Spleen (tissue), 11 donors: ENCODE measurements at regions not wholly inside any gene's neighbourhood (a gene's known extent, or its start where the extent isn't known, plus 50 kb on each side); places are given as distances from the start of the nearest gene placed in this dataset.

ENCODE experiments used
- DNase-seq: peaks from one replicate; pipeline ENCODE4 v3.0.0-alpha.2; 2020
- H3K27ac ChIP-seq, 8 donors: fragments of 200-600 bp; sonication (generic) in 7 of 8; 1 replicate in 4 of 8; 2 replicates in 4 of 8; pipeline versions ENCODE4 v1.5.0 to v1.8.0; 2016 to 2021; ENCODE audit warnings: inconsistent platforms in 4 of 8, mild to moderate bottlenecking in 4 of 8, moderate library complexity in 1 of 8
- H3K27me3 ChIP-seq, 7 donors: fragments of 200-600 bp; sonication (generic) in 6 of 7; replicated peaks in 1 of 7; 1 replicate in 4 of 7; 2 replicates in 3 of 7; pipeline versions ENCODE4 v1.5.0 to v1.8.0; 2016 to 2021; ENCODE audit warnings: inconsistent platforms in 3 of 7, mild to moderate bottlenecking in 1 of 7
- H3K36me3 ChIP-seq, 6 donors: fragments of 200-600 bp; sonication (generic) in 5 of 6; 1 replicate in 4 of 6; 2 replicates in 2 of 6; pipeline versions ENCODE4 v1.5.0 to v1.8.0; 2016 to 2021; ENCODE audit warnings: inconsistent platforms in 2 of 6
- H3K4me1 ChIP-seq, 6 donors: fragments of 200-600 bp; sonication (generic) in 5 of 6; 1 replicate in 3 of 6; 2 replicates in 3 of 6; pipeline versions ENCODE4 v1.5.0 to v1.8.0; 2016 to 2021; ENCODE audit warnings: inconsistent platforms in 3 of 6
- H3K4me3 ChIP-seq, 8 donors: fragments of 200-600 bp; sonication (generic) in 7 of 8; 1 replicate in 4 of 8; 2 replicates in 4 of 8; pipeline versions ENCODE4 v1.5.0 to v1.8.0; 2016 to 2021; ENCODE audit warnings: inconsistent platforms in 4 of 8, mild to moderate bottlenecking in 4 of 8, moderate library complexity in 2 of 8
- H3K9me3 ChIP-seq, 8 donors: fragments of 200-600 bp; sonication (generic) in 7 of 8; 1 replicate in 4 of 8; 2 replicates in 4 of 8; pipeline versions ENCODE4 v1.5.0 to v1.8.0; 2016 to 2021; ENCODE audit warnings: inconsistent platforms in 4 of 8
- POLR2A ChIP-seq, 3 donors: fragments of 450-650 bp; IDR thresholded peaks; one replicate each; pipeline ENCODE4 v1.5.1; 2017; ENCODE audit warnings: antibody characterized with exemption in 3 of 3, mild to moderate bottlenecking in 1 of 3
- POLR2AphosphoS5 ChIP-seq, 3 donors: sonication (generic); formaldehyde crosslinking; IDR thresholded peaks; one replicate each; pipeline ENCODE4 v1.5.1; 2017; ENCODE audit warnings: antibody characterized with exemption in 3 of 3
- WGBS, 5 donors: extraction: QIAGEN DNeasy Blood & Tissue Kit in 3 of 5; methylation state at CpG; one replicate each; pipeline versions ENCODE4 v1.1.5 to v1.1.7; 2013 to 2018; 5-methylcytosine and 5-hydroxymethylcytosine counted together
- intact Hi-C: fragments of 100-400 bp; cut with DNase I; formaldehyde crosslinking; loops from one replicate; pipeline ENCODE4 v1.15.0; 2023; ENCODE audit warnings: low total_unique reads
- TF ChIP-seq, protein P1 (sequence below), 11 experiments: fragments of 200-600 bp in 7 of 11; fragments of 450-650 bp in 4 of 11; sonication (generic) in 4 of 11; IDR thresholded peaks in 8 of 11; conservative IDR thresholded peaks in 3 of 11; 1 replicate in 7 of 11; 2 replicates in 4 of 11; pipeline versions ENCODE4 v1.4.0 to v1.8.0; 2016 to 2021; ENCODE audit warnings: antibody characterized with exemption in 11 of 11, inconsistent platforms in 4 of 11, mild to moderate bottlenecking in 1 of 11
- donor health status: healthy with polysubstance abuse.
- donor health status: DM: no; HTN: no; CAD: no; lungs with moderate emphysema.
- donor health status: DM: no; HTN: no; CAD: no.
- donor health status: Bipolar disorder and iron deficiency.
- donor health status: healthy.
- donor health status: DM: no; HTN: no; CAD: no.
- donor health status: DM: yes; HTN: yes; CAD: no.

DNA sequence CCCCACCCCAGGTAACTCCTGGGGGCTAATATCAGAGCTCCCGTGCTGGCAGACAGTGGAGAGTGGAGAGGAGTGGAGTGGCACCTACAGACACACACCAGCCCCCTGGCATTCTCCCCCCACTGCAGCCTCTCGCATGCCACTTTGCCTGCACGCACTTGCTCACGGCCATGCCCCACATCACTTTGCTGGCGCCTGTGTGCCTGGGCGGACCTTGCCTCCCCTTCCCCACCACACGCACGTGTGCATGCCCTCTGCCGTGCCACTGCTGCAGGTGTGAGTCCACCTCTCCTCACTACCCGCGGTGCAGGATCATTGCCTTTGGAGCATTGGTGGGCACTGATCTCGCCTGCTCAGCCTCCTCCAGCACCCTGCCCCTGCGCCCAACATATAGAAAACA lies 72.6 kb upstream of the DOK6 start:
- intact Hi-C loops: no loop called here
- Histone ChIP-seq H3K27ac (no peak overlapping the region), H3K9me3 (peaks cover 0 to 9% (median 0%) of the 10 kb centered on the region in 8 donors), H3K4me1 (no peaks in the 10 kb centered on the region), H3K27me3 (no peaks in the 10 kb centered on the region), H3K4me3 (no peak overlapping the region), H3K36me3 (no peaks in the 10 kb centered on the region)
- no peak for TF ChIP-seq POLR2AphosphoS5 (IDR thresholded peaks at IDR 0.05)
- TF ChIP-seq, protein P1, sequence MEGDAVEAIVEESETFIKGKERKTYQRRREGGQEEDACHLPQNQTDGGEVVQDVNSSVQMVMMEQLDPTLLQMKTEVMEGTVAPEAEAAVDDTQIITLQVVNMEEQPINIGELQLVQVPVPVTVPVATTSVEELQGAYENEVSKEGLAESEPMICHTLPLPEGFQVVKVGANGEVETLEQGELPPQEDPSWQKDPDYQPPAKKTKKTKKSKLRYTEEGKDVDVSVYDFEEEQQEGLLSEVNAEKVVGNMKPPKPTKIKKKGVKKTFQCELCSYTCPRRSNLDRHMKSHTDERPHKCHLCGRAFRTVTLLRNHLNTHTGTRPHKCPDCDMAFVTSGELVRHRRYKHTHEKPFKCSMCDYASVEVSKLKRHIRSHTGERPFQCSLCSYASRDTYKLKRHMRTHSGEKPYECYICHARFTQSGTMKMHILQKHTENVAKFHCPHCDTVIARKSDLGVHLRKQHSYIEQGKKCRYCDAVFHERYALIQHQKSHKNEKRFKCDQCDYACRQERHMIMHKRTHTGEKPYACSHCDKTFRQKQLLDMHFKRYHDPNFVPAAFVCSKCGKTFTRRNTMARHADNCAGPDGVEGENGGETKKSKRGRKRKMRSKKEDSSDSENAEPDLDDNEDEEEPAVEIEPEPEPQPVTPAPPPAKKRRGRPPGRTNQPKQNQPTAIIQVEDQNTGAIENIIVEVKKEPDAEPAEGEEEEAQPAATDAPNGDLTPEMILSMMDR (IDR thresholded peaks at IDR 0.05 in 8 of 11, conservative IDR thresholded peaks at IDR 0.05 in 3 of 11): no peak
- no peak for TF ChIP-seq POLR2A (IDR thresholded peaks at IDR 0.05)
- peak; percentile 59 for DNase-seq
- WGBS, 5 donors: 84 to 94% (median 91%) methylated on average over 13 of the region's 13 CpGs

DNA sequence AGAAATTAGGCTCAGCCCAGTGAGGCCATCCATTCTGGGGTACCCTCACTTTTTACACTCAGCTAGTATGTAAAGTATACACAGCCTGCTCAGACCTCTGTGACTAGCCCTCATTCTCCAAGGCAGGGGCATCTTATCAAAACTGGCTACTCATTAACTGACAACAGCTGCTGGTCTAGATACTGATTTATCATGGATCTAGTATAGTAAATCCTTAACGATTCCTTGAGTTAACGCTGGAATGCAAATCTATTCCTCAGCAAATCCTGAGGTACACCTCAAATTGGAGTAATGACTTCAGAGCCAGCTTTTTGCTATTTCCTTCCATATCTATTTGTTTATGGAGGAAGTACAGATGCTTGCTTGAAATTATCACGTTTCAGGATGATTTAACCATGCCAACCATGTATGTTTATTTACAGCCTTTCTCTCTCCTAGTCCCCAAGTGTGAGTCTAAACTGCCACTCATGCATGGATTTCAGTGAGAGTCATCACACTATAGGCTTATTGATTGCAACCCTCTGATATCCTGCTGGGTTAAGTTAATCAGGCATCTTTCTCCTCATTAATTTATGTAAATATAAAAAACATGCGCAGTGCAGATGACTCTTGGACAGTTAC lies 70.2 kb upstream of the DOK6 start:
- Histone ChIP-seq H3K9me3 (peaks cover 0 to 9% (median 0%) of the 10 kb centered on the region in 8 donors), H3K27ac (no peak overlapping the region), H3K27me3 (no peaks in the 10 kb centered on the region), H3K4me1 (no peaks in the 10 kb centered on the region), H3K4me3 (no peak overlapping the region), H3K36me3 (no peaks in the 10 kb centered on the region)
- WGBS, 5 donors: 71 to 84% (median 76%) methylated on average over 4 of the region's 4 CpGs
- TF ChIP-seq, protein P1 (IDR thresholded peaks at IDR 0.05 in 8 of 11, conservative IDR thresholded peaks at IDR 0.05 in 3 of 11): no peak
- DNase-seq: no peak
- intact Hi-C loops: no loop called here

DNA sequence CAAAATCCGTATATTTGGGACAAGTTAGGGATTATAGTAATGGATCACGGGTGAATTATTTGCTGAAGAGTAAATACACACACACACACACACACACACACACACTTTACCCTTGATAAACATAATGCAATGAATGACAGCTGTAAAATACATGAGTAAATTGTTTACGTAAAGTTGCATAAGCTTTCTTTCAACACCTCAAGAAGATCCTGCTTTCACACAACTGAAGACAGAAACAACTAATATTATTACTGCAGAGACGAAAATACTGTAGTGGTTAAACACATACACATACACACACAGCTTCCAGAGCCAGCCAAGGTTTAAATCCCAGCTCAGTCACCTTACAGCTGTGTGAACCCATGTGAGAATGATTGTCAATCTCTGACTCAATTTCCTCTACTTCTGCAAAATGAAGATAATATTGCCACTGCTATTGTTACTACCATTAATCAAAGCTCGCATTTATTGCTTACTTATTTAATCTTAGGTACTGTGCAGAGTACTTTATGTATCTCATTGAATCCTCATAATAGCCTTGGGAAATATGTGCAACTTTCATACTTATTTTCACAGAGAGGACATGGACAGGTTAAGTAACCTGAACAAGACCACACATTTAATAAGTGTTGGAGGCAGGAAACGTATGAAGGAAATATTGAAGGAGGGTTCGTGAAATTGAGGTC lies 50.6 kb upstream of the DOK6 start:
- TF ChIP-seq, protein P1 (IDR thresholded peaks at IDR 0.05 in 8 of 11, conservative IDR thresholded peaks at IDR 0.05 in 3 of 11): no peak
- no peak for TF ChIP-seq POLR2AphosphoS5 (IDR thresholded peaks at IDR 0.05)
- no peak for TF ChIP-seq POLR2A (IDR thresholded peaks at IDR 0.05)

More for the DNA sequence above, 50.6 kb upstream of the DOK6 start:
- Histone ChIP-seq H3K9me3 (no peaks in the 10 kb centered on the region), H3K4me1 (no peaks in the 10 kb centered on the region), H3K36me3 (no peaks in the 10 kb centered on the region), H3K27me3 (no peaks in the 10 kb centered on the region), H3K4me3 (no peak overlapping the region), H3K27ac (no peak overlapping the region)
- intact Hi-C loops: no loop called here
- 56 to 78% (median 69%) methylated on average over 7 of the region's 7 CpGs for WGBS, 5 donors
- no peak for DNase-seq
